Panc1 (cell line): ENCODE measurements at regions not wholly inside any gene's neighbourhood (a gene's known extent, or its start where the extent isn't known, plus 50 kb on each side); places are given as distances from the start of the nearest gene placed in this dataset.
"Not testable (repeated sequence)": the region's sequence is repeated elsewhere in the genome, so short reads cannot be mapped to it uniquely, and the experiment has no call there.

Experiments used
- ATAC-seq: fragments of 200-7000 bp; cut with Tn5 transposase; 2 replicates; pipeline ENCODE4 v1.9.1; 2020; ENCODE audit warnings: mild to moderate bottlenecking, moderate library complexity
- BruUV-seq: library from RNA; stranded (reverse); fragments of 400-500 nt; replicated peaks from 2 replicates; lab custom pipeline; 2021; lab: Mats Ljungman, UMichigan
- CTCF ChIA-PET: fragments of 300-600 bp; sonication (Branson Sonifier 250); formaldehyde crosslinking; loops from one replicate; lab custom pipeline; 2022; ENCODE audit warnings: antibody characterized with exemption; lab: Charles Lee
- POLR2A ChIA-PET: fragments of 300-600 bp; sonication (Branson Sonifier 250); formaldehyde crosslinking; loops from one replicate; lab custom pipeline; 2022; ENCODE audit warnings: antibody characterized with exemption; lab: Charles Lee
- DNase-seq: peaks from one replicate; pipeline ENCODE4 v3.0.0-alpha.2; 2010; ENCODE audit warnings: low read depth, low spot score
- H3K27ac ChIP-seq: 2 replicates; pipeline ENCODE4 v1.5.1; 2011; ENCODE audit warnings: mild to moderate bottlenecking, low read length, inconsistent platforms
- H3K27me3 ChIP-seq: fragments of 200-500 bp; sonication (Bioruptor generic); 2 replicates; pipeline ENCODE4 v1.6.0; 2014; ENCODE audit warnings: low read length, inconsistent platforms; ENCODE audit not compliant: control insufficient read depth, insufficient read depth
- H3K36me3 ChIP-seq: fragments of 200-500 bp; sonication (Bioruptor generic); 2 replicates; pipeline ENCODE4 v1.5.1; 2014; ENCODE audit warnings: inconsistent platforms, mild to moderate bottlenecking, low read length, moderate library complexity; ENCODE audit not compliant: control insufficient read depth, insufficient read depth
- H3K4me1 ChIP-seq: 2 replicates; pipeline ENCODE4 v1.5.1; 2011; ENCODE audit warnings: inconsistent platforms, mild to moderate bottlenecking, low read length, moderate library complexity; ENCODE audit not compliant: control insufficient read depth, insufficient read depth
- H3K4me3 ChIP-seq, 2 experiments: 2 replicates each; pipeline ENCODE4 v1.5.1; 2011 to 2012; ENCODE audit warnings: low read depth in 2 of 2, low read length in 2 of 2, mild to moderate bottlenecking in 2 of 2, inconsistent platforms in 1 of 2, moderate library complexity in 1 of 2
- H3K9me3 ChIP-seq: fragments of 200-500 bp; sonication (Bioruptor generic); 2 replicates; pipeline ENCODE4 v1.5.1; 2014; ENCODE audit warnings: low read depth, mild to moderate bottlenecking, inconsistent platforms, low read length, moderate library complexity; ENCODE audit not compliant: control insufficient read depth, insufficient read depth
- CTCF ChIP-seq: fragments of 450-650 bp; IDR thresholded peaks from 2 replicates; pipeline ENCODE4 v1.5.1; 2017; ENCODE audit warnings: mild to moderate bottlenecking
- POLR2AphosphoS5 ChIP-seq: IDR thresholded peaks from 2 replicates; pipeline ENCODE4 v1.6.1; 2012; ENCODE audit warnings: mild to moderate bottlenecking, low read depth, low read length, moderate library complexity
- REST ChIP-seq, 2 experiments: IDR thresholded peaks; 2 replicates each; pipeline ENCODE4 v1.6.1; 2011 to 2012; ENCODE audit warnings: low read depth in 2 of 2, control low read depth in 1 of 2, low read length in 1 of 2, mild to moderate bottlenecking in 1 of 2, moderate library complexity in 1 of 2; ENCODE audit not compliant: insufficient read depth in 1 of 2
- SIN3A ChIP-seq: IDR thresholded peaks from 2 replicates; pipeline ENCODE4 v1.6.1; 2012; ENCODE audit warnings: low read depth, mild to moderate bottlenecking, low read length, moderate library complexity, borderline replicate concordance; ENCODE audit not compliant: insufficient read depth
- TCF7L2 ChIP-seq: IDR thresholded peaks from 2 replicates; pipeline ENCODE4 v1.6.1; 2011; ENCODE audit warnings: mild to moderate bottlenecking, low read depth, low read length, inconsistent platforms
- in situ Hi-C: cut with HindIII; loops from 2 replicates; pipeline ENCODE4 v1.10.0; 2016; ENCODE audit warnings: low sequenced_read_pairs, low pct_unique_long_range_greater_than_20kb
- intact Hi-C: fragments of 100-400 bp; cut with micrococcal nuclease; formaldehyde crosslinking; loops from one replicate; pipeline ENCODE4 v1.10.0; 2022; ENCODE audit not compliant: unreplicated experiment

- Histone ChIP-seq H3K9me3 (no peaks in the 10 kb centered on the region), H3K27ac (no peak overlapping the region), H3K36me3 (no peaks in the 10 kb centered on the region), H3K4me3 (no peak overlapping the region), H3K27me3 (no peaks in the 10 kb centered on the region), H3K4me1 (no peaks in the 10 kb centered on the region)
- ChIA-PET POLR2A (no interaction called here), CTCF (no interaction called here)
- in situ Hi-C loops: no loop called here
- TF ChIP-seq REST (IDR thresholded peaks at IDR 0.05; ENCODE audit: insufficient read depth in 1 of 2, low read depth in 2 of 2, low read length in 1 of 2) (no peak), POLR2AphosphoS5 (no peak), CTCF (no peak), SIN3A (no peak), TCF7L2 (no peak)
- ATAC-seq (no peak), DNase-seq (no peak)
- BruUV-seq: no TSS peak
- intact Hi-C loops: no loop called here
These were observed 714.9 kb upstream of the ADGRL3 start for GRCh38 chr4:60485276-60485675.

- H3K36me3 ChIP-seq, ATAC-seq, H3K27ac ChIP-seq, H3K9me3 ChIP-seq, DNase-seq, POLR2A ChIA-PET, H3K4me1 ChIP-seq, BruUV-seq, in situ Hi-C loops, CTCF ChIA-PET, intact Hi-C loops, H3K27me3 ChIP-seq, H3K4me3 ChIP-seq: not testable (repeated sequence)
These were observed 712.9 kb upstream of the ADGRL3 start for GRCh38 chr4:60487118-60487761.

GRCh38 chr4:60500810-60501209, 699.3 kb upstream of the ADGRL3 start:
- POLR2A ChIA-PET: no interaction called here
- Histone ChIP-seq H3K36me3 (no peaks in the 10 kb centered on the region), H3K9me3 (no peaks in the 10 kb centered on the region), H3K27me3 (no peaks in the 10 kb centered on the region), H3K4me3 (no peak overlapping the region), H3K4me1 (no peaks in the 10 kb centered on the region), H3K27ac (no peak overlapping the region)
- intact Hi-C loops (no loop called here), in situ Hi-C loops (no loop called here)
- TF ChIP-seq POLR2AphosphoS5: no peak
- TF ChIP-seq CTCF: no peak
- TF ChIP-seq REST (IDR thresholded peaks at IDR 0.05; ENCODE audit: insufficient read depth in 1 of 2, low read depth in 2 of 2, low read length in 1 of 2): no peak
- TF ChIP-seq TCF7L2: no peak
- no peak for ATAC-seq
- no TSS peak for BruUV-seq
- CTCF ChIA-PET: no interaction called here
- no peak for DNase-seq
